GM19468 (cell line): ENCODE measurements at regions not wholly inside any gene's neighbourhood (a gene's known extent, or its start where the extent isn't known, plus 50 kb on each side); places are given as distances from the start of the nearest gene placed in this dataset.

Experiments
- ATAC-seq: cut with Tn5 transposase; IDR thresholded peaks from one replicate; pipeline ENCODE4 v1.9.1; 2021; ENCODE audit warnings: mild to moderate bottlenecking, moderate library complexity, moderate number of reproducible peaks; ENCODE audit not compliant: unreplicated experiment; ENCODE audit errors: extremely low read depth

DNA sequence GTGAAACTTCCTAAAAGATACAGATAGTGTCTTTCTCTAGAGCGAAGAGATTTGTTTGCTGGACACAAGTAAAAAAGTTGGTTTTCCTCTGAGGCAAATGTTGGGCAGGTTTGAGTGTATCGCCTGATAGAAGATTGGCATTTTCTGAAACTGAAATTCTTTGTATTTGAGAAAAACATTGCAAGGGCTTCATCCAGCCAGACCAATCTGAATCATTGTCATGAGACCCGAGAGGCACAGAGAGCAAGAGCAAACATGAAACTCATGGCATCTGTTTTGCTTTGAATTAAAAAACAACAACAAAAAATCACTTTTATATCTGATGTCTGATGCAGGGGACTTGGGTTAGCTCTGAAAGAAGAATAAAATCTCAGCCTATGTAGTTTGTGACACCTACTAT lies 379.3 kb upstream of the NCAM2 start:
- ATAC-seq: no peak

DNA sequence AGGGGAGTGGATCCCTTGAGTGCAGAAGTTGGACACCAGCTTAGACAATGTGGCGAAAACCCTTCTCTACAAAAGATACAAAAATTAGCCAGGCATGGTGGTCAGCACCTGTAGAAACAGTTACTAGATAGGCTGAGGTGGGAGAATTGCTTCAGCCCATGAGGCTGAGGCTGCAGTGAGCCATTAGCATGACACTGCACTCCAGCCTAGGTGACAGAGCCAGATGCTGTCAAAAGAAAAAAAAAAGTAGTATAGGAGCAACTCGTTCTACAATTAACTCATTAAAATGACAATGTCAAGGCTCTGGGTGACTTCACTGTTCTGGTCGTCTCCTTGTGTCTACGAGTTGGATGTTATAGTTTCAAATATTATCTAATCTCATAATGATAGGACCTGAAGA lies 370.6 kb upstream of the NCAM2 start:
- ATAC-seq: no peak

DNA sequence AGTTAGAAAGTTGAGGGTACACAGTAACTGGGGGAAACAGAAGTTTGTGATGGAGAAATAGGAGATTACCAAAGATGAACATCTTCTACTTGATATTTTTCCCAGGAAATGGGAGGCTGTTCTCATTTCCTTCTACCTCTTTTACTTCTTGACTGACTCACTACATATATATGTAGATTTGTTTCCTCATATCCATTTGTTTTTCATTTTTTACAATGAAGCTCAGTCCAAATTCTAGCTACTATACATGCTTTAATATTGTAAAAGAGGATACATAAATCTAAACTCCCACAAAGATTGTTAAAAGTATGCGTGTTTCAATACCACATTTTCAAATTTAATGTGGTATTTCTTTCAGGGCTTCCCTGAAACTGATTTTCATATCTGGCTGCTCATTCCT lies 366.6 kb upstream of the NCAM2 start:
- ATAC-seq: no peak

DNA sequence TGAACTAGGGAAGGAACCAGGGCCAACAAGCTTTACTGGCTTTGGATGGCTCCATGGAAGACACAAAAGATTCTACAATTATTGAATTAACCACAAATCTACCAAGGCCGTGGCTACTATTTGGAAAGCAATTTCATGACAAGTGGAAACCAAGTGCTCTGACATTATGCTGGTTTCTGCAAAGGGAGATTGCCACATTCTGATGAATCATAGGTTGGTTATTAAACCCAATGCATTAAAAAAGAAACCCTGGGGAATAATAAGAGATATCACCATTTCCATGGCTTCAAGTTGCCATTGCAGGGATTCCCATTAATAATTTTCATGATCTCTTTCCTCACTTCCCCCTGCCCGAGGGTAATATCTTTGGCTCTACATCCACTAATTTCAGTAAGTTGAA lies 359.2 kb upstream of the NCAM2 start:
- ATAC-seq: no peak

- ATAC-seq: no peak
Measured at GRCh38 chr21:20641241-20641640, 357.0 kb upstream of the NCAM2 start.

GRCh38 chr21:20642681-20643080 lies 355.5 kb upstream of the NCAM2 start:
- ATAC-seq: no peak

GRCh38 chr21:20644552-20644951 lies 353.7 kb upstream of the NCAM2 start:
- no peak for ATAC-seq

- no peak for ATAC-seq
Measured at GRCh38 chr21:20645344-20645743, 352.9 kb upstream of the NCAM2 start.

- ATAC-seq: no peak
Measured at GRCh38 chr21:20646431-20647165, 351.6 kb upstream of the NCAM2 start.

DNA sequence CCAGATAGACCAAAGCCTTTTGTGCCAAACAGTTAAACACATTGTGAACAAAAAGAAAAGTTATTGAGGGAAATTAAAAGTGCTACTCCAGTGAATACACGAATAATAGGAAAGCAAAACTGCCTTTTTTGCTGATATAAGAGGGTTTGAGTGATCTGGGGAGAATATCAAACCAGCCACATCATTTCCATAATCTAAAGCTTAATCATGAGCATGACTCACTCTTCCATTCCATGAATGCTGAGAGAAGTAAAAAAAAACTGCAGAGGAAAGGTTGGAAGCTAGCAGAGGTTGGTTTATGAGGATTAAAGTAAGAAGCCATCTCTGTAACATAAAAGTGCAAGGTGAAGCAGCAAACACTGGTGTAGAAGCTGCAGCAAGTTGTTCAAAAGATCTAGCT lies 350.6 kb upstream of the NCAM2 start:
- ATAC-seq: no peak

DNA sequence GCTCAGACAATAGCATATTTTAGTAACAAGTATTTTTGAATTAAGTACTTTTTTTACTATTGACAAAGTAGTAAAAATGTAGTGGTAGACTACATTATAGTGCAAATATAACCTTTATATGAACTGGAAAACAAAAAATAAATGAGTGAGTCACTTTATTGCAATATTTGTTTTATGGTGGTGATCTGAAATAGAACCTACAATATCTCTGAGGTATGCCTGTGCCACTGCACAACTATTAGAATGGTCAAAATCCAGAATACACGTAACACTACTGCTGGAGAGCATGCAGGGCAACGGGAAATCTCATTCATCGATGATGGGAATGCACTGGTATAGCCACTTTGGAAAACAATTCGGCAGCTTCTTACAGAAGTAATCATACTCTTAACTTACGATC lies 349.0 kb upstream of the NCAM2 start:
- no peak for ATAC-seq

GRCh38 chr21:20652846-20653245 lies 345.4 kb upstream of the NCAM2 start:
- ATAC-seq: no peak

DNA sequence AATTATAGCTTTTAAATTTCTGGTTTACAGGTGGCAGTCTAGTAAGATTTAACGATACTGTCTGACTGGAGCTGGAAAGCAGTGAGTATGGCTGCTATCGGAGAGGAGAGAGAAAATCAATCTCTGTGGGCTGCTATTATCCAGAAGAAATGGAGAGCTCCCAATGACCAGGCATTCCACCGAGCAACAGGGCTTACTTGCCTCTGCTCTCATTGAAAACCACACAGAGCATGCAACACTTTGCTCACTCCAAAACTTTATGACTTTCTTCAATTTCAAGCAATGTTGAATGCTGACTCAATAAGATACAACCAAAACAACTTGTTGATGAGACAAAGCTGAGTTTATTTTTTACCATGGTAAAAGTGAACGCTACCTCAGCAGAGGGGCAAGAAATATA lies 337.0 kb upstream of the NCAM2 start:
- ATAC-seq: no peak

DNA sequence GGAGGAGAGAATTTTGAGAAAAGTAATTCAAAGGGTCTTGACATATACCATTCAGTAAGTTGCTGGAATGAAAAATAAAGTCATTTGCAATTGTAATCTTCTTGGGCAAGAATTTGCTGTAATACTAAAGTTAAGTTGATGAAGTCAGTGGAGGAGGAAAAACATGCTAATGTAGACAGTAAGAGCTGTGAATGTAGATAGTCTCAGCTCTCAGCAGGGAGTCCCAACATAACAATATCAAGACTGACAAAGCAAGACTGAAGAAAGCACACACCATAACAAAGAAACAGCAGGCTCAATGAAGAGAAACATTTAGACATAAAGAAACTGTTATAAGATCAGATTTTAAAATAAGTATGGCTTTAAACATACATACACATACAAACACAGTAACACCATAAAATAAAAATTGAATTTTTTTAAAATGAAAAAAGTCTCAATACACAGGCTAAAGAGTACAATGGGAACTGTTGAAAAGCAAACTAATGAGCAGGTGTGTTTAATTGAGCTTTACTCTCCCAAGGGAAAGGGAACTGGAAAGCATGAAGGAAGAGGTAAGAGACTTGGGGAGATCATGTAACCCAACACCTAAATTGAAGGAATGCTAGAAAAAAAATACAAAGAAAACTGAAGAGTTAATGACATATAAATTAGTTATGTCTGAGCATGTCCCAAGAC lies 336.3 kb upstream of the NCAM2 start:
- no peak for ATAC-seq

GRCh38 chr21:20662514-20662913 lies 335.7 kb upstream of the NCAM2 start:
- no peak for ATAC-seq

GRCh38 chr21:20667931-20668330 lies 330.3 kb upstream of the NCAM2 start:
- ATAC-seq: no peak

DNA sequence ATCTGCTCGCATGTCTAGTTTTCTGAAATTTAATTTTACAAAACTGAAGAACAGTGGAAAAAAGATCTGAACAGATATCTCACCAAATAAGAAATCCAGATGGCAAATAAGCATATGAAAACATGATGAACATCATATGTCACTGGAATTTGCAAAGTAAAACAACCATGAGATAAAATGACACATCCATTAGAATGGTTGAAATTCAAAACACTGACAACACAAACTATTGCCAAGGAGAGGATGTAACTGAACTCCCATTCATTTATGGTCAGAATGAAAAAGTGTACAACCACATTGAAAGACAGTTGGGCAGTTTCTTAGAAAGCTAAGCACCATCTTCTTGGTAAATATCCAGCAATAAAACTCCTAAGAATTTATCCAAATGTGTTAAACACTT lies 312.7 kb upstream of the NCAM2 start:
- no peak for ATAC-seq

GRCh38 chr21:20698585-20698984 lies 299.6 kb upstream of the NCAM2 start:
- no peak for ATAC-seq

DNA sequence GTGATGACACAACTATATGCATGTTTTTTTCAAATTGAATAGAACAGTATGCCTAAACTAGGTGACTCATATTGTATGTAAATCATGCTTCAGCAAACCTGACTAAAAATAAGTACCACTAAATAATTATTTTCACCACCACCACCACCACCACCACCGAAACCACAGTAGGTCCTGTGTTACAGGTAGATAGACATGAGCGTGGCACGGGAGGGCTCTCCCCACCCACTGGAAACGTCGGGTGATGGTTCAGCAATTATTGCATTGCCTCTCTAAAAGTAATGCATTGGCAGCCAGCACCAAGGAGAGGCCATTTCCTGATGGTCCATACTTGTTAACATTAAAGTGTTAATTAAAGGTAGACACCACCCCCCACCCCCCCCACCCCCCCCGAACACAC lies 297.0 kb upstream of the NCAM2 start:
- no peak for ATAC-seq

- no peak for ATAC-seq
Measured at GRCh38 chr21:20703112-20703767, 295.0 kb upstream of the NCAM2 start.

GRCh38 chr21:20720623-20721022 lies 277.6 kb upstream of the NCAM2 start:
- ATAC-seq: no peak

- ATAC-seq: no peak
Measured at GRCh38 chr21:20721151-20721550, 277.1 kb upstream of the NCAM2 start.
